T-helper 2 cell (primary cell): ENCODE measurements at regions not wholly inside any gene's neighbourhood (a gene's known extent, or its start where the extent isn't known, plus 50 kb on each side); places are given as distances from the start of the nearest gene placed in this dataset.

Source experiments
- DNase-seq, 5 experiments: peaks; one replicate each; pipeline versions ENCODE4 v3.0.0 to v3.0.0-alpha.2; 2012 to 2022

DNA sequence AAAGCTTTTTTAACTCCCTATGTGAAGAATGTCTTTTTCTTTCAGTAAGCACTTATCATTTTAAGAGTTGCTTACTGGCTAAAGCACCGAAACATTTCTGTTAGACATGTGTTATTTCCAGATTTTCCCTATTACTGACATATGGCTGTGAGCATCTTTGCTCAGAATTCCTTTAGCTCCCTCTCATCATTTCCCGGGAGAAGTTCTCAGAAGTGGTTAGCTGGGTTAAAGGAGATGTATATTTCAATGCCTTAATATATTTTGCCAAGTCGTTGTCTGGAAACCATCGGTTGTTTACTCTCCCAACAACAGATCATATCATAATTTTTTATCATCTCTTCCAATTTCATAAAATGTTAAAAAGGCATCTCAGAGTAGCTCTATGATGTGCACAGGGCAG is 396.5 kb downstream of the OCA2 start:
- no peak for DNase-seq

DNA sequence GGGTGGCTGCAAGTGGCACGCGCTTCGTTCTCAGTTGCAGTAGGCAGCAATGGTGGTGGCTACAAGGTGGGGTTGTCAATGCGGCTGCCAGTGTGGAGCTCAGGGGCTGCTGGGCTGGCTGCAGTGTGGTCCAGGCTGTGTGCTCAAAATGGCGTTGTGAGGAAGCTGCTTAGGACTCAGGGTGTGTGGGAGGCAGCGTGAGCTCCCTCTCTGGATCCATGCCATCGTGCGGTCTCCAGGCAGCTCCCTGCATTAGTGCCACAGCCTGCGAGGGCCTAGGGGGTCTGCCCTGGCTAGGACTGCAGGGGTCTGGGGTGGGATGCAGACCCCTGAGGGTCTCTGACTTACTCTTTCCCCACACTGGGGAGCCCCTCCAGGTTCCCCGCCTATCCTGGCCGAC is 397.2 kb downstream of the OCA2 start:
- no peak for DNase-seq

DNA sequence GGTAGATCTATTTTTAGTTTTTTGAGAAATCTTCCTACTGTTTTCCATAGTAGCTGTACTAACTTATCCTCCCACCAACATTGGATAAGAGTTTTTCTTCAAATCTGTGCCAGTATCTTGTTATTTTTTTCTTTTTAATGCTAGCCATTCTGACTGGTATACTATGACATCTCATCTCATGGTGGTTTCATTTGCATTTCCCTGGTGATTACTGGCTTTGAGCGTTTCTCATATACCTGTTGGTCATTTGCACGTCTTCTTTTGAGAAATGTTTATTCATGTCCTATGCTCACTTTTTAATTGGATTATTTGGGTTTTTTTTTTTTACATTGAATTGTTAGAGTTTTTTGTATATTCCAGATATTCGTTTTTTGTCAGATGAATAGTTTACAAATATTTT is 398.1 kb downstream of the OCA2 start:
- no peak for DNase-seq

DNA sequence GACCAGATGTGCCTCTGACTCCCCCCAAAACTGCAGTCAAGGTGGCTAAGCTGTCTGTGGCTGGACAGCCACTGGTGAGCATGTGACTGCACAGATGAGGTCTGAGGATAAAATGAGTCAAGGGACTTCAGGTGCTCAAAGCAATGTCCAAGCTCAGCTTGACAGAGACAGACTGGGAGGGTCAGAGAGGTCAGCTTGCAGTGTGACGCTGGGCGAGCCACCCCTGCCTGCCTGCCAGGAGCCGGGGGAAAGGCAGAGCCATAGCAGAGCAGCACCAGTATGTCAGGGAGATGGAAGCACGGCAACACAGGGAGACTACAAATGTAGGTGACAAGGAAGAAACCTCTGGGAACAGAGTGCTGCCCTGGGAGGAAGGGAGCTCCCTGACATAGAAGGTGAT is 399.4 kb downstream of the OCA2 start:
- DNase-seq = no peak

DNA sequence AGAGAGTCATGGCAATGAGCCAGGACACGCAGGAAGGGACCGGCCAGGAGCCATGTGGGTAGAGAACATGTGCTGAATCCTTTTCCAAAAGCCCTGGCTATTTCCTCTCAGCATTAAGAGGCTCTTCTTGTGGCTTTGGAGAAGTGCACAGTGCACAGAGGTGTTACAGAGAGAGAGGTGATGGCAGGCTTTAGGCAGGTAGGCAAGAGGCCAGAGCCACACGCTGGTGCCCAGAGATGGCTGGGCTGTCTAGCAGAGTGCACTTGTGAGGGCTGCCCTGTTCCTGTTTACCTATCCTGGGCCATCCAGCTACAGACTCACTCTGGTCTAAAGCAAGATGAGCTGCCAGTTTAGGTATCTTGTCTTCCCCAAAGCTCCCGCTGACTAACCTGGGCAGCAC is 402.6 kb downstream of the OCA2 start:
- DNase-seq = no peak

DNA sequence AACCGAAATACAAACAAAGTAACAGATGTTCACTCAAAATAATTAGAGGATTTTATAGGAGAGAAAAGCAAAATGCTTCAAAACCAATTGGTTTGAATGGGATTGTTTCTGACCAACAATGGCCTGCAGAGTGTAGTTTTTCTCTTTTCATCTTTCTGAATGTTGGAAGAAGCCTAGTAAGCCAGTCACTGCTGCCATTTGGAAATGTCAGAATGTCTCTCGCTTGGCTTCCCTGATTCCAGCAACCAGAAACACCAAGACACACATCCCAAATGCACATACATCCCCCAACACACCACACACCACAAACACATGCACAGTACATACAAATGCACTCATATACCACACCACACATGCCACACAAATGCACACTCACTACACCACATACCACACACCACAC is 403.4 kb downstream of the OCA2 start:
- no peak for DNase-seq

DNA sequence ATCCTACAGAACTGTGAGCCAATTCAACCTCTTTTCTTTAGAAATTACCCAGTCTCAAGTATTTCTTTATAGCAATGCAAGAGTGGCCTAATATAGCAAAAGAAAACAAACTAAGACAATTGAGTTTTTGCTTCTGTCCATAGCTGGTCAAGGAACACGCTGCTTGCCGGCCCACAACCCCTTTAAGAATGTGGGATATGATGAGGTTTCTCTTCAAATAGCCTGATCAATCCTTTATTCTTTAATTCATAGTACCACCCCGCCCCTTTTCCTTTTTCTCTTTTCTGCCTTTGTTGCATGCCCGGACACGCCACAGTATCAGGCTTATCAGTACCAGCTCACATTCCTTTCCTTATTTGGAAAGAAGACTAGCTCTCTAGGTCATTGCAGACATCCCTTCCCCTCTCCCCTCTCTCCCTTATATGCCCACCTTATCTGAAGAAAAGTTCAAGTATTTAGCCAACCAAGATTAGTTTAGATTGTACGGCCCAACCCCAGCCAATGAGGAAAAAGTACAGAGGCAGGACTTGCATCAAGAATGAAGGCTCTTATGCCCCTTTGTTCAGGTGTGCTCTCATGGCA is 404.5 kb downstream of the OCA2 start:
- no peak for DNase-seq

DNA sequence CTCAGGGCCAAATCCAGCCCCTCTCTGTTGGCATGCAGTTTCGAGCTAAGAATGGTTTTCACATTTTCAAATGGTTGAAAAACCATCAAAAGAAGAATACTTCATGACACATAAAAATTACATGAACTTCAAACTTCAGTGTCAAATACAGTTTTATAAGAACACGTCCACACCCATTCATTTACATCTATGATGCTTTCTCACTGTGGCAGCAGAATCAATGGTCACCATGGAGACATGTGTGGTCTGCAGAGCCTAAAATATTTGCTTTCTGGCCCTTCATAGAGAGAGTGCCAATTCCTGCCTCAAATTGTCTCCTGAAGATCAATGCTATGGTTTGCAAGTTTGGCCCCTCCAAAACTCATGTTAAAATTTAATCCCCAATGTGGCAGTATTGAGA is 405.8 kb downstream of the OCA2 start:
- no peak for DNase-seq

DNA sequence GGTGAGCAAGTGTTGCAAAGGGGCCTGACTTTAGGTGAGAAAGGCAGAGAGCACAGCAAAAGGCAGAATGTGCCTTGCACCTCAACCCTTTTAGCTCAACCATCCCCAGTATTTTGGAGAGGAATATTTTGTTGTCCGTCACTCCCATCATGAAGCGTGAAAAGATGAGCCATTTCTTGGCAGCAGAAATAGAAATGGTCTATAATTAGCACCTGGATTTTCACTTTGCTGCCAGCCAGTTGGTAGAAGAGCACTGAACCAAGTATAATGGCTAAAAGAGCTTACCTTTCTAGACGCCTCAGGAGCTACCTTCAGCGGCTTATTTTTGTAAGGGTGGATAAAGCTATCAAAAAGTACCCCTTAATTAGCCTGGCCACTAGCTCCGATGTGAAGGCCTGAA is 406.7 kb downstream of the OCA2 start:
- no peak for DNase-seq

DNA sequence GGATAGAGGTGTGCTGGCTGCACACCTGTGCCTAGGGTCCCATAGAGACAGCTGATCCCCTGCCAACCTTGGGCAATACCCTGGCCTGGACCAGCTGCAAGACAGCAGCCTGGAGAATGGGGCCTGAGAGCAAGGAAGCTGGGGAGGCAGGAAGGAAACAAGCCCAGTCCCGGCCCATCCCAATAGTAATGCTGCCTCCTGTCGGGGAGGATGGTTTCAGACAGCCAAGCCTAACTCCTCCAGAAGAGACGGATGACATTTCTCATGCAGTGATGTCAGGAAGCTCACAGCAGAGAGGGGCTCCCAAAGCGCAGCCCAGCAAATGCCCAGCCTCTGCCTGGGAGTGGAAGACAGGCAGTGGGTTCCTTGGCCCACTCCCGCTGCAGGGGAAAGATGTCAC is 408.8 kb downstream of the OCA2 start:
- no peak for DNase-seq

DNA sequence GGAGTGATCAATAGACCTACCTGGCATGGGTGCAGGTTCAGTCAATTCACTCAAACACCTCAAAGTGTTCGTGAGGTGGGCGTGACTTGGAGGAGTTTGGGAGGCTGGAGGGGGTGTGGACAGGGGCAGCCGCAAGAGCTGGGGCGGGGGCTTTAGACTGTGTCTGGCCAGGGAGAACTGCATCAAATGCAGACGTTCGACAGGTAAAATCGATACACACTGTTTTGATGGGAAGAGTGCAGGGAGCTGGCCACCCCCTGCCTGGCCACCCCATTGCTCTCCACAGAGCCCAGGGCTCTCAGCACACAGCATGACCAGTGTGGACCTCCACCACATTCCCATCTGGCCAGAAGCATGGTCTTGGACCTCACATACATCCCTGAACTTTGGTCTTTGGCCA is 412.1 kb downstream of the OCA2 start:
- DNase-seq = no peak

DNA sequence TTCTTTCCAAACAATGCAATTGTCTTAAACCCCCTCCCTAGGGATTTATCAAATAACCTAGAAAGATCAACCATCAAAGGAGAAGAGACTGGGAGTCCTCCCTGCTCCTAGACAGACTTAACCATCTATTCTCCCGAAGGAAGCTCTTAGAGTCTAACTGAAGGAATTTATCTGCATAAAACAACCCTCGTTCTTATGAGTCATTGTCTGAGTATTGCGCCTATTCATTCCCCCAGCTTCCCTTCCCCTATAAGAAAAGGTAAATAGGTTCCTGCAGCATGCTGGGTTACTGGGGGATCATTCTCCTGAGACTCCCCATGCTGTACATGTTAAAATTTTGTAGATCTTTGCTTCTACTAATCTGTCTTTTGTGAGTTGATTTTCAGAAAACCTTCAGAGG is 412.7 kb downstream of the OCA2 start:
- no peak for DNase-seq

DNA sequence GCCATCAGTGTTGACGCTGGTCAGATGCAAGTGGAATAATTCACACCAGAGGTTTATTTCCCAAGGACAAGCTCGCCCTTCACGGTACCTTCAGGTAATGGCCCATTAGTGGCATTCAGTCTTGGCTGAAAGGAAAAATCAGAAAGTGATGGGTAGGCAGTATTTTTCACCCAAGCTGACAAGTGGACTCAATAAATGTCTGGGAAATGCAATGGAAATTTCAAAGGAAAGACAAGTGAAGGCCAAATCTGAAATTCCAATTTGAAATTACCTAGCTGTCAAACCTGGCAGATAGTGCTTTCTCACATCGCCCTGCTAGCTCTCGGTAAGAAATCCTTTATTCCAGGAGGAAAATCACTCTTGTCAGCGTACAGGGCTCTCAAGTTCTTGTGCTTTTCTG is 413.5 kb downstream of the OCA2 start:
- no peak for DNase-seq

DNA sequence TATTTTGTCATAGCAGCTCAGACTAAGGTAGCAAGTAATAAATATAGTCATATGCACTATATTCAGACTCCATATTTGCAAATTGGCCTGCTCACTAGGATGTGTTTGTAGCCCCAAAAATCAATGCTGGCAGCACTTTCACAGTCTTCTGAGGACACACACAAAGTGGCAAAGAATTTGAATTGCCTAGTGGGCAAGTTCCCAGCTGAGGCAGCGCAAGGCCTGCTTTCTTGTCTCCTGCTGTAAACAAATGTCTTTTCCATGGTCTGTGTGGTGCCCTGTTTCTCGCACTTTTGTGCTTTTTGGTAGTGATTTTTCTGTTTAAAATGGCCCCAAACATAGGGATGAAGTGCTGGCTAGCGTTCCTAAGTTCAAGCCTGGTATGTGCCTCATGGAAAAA is 416.0 kb downstream of the OCA2 start:
- DNase-seq = no peak

DNA sequence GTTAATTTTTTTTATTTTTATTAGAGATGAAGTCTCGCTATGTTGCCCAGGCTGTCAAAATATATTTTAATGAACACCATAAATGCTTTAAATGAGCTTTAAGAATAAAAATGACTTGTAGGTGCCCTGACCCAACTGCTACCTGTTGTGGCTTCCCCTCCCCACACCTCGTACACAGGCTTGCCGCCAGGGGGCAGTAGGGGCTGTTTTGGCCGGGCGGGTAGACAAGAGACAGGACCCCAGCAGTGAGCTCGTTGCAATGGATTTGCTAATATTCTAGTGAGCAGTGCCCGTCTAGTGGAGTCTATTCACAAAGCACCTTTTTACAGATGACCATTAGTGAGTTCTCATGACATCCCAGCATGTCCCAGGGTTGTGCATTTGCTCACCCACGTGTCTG is 418.1 kb downstream of the OCA2 start:
- DNase-seq = no peak

DNA sequence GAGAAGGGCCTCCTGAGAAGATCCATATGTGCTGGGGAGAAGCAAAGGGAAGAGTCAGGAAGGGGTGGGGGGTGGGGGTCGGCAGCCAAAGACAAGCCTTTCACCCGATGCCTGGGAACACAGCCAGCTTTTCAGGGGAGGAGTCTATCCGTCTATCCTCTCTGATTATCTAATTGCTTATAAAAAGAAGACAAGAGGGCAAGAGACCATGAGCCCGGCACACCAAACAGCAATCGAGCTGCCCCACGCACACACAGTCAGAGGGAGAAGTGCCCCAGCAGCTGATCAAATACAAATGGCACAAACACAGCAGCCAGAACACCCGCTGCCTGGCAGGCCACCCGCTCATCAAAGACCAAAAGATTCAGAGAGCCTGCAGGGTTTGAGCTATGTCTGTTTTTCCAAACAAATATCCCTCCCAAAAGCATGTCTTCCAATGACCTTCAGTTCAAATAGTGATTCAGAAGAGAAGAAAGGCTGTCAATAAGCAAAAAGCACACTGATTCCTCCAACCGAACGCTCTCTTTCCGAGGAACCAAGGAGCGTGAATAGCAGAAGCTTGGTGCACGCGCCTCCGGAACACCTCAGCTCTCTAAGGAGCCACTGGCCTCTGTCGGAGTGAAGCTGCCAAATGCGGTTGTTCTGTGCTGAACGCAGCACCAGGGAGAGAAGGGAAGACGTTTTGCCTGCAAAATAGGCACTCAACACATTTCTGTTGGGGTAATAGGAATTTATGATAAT is 419.2 kb downstream of the OCA2 start:
- DNase-seq = no peak

DNA sequence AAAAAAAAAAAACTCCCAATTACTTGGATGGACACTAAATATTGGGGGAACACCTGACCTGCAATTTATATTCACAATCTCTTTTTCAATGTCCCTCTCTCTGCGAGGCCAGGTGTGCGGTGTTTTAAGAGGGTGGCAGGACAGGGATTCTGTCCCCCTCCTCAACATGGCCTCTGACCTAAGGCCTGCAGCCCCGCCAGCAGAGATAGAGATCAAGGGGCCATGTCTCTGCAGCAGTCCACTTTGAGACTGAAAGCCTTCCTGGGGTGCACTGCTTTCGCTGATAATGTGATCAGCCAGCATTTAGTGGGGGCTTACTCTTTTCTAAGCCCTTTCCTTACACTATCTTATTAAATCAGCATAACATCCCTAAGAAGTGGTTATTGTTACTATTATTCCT is 419.9 kb downstream of the OCA2 start:
- no peak for DNase-seq

DNA sequence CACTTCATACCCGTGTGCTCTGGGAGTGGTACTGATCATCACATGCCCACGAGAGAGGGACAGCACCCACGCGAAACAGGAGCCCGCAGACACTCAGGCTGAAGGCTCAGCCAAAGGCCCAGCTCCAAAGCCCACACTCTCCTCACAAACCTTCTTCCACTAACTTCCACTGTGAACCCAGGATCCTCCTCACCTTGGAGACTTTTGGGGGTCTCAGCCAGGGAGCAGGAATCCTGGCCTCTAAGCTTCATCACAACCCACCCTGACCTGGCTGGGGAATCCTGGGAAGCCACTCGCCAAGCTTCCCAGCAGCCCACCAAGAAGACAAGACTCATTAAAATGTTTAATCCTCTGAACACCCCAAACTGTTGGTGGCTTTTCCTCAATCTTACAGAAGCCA is 421.2 kb downstream of the OCA2 start:
- no peak for DNase-seq

DNA sequence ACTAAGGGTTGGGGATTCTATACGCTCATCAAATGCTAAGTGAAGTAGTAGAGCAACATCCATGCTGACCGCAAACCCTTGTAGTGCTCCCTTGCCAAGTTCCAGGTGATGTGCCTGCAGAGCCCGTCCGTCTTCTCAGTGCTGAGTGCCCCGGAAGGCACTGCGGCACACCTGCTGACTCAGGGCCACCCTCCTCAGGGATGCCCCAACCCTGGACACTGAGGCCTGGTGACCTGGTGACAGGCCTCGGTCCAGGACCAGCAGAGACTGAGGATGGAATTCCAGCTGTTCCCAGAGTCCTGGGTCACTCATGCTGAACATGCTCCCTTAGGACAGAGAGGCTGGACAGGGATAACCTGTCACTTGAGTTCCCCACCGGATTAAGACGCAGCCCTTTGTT is 422.5 kb downstream of the OCA2 start:
- DNase-seq = no peak

DNA sequence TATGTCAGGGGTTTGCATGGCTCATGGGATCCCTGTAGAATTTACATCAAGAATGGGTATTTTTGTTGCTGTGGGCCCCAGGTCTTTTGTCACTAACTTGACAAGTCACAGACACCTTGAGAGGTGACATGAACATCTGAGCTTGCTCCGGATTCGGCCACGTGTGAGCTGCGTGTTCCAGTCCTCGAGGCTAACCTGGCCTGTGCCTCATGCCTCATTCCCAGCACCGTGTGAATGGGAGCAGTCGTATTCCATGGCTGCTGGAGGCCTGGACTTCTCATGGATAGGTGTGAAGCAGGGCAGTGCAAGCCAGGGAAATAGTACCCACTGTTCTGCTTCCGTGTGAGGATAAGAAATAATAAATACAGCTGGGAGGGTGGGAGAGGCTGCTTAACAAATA is 423.5 kb downstream of the OCA2 start:
- no peak for DNase-seq

DNA sequence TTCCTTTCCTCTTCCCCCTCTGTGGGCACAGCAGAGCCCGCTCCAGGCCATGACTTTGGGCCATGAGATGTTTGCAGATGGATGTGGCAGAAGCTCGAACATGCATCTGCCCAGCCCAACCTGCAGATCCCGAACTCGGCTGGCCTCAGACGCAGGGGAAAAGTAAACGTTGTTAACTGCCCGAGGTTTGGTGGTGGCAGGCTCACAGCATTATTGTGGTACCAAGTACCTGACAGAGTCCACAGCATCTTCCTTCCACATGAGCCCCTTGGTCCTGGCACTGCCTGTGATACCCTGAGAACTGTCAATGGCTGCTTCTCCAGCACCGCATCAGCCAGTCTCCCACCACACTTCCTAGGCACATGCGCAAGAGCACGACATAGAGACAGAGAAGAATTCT is 424.3 kb downstream of the OCA2 start:
- DNase-seq = no peak

DNA sequence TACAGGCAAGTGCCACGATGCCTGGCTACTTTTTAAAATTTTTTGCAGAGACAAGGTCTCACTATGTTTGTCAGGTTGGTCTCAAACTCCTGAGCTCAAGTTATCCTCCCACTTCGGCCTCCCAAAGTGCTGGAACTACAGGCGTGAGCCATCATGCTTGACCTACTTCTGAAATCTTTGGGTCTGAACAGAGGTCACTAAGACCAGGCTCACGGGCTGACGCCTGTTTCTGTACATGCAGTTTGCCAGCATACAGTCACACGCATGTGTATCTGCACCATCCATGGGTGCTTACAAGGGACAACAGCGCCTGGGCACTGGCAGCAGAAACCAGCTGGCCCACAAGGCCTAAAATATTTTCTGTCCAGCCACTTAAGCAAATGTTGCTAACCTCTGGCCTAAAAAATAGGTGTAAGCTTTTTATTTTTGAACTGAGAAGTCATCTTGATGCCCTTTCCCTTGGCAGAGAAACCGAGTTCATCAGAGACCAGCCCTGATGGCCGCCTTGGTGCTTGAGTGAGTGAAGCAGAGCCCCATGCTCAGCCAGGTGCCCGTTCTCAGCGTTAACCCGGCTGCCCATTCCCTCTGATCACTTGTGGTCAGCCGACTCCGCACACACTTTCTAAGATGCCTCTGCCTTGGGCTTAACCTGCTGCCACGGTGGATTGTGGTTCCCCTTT is 425.2 kb downstream of the OCA2 start:
- DNase-seq = no peak

DNA sequence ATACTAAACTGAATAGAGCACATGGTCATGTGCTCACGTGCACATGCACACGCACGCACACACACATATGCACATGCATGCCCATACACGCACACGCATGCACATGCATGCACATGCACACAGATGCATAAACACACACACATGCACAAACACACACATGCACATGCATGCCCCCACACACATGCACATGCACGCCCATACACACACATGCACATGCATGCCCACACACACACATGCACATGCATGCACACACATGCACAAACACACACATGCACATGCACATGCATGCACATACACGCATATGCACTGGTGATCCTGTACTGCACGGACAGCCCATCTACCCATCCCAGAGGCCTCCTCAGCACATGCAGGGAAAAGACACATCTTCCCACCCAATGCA is 426.6 kb downstream of the OCA2 start:
- DNase-seq = no peak

DNA sequence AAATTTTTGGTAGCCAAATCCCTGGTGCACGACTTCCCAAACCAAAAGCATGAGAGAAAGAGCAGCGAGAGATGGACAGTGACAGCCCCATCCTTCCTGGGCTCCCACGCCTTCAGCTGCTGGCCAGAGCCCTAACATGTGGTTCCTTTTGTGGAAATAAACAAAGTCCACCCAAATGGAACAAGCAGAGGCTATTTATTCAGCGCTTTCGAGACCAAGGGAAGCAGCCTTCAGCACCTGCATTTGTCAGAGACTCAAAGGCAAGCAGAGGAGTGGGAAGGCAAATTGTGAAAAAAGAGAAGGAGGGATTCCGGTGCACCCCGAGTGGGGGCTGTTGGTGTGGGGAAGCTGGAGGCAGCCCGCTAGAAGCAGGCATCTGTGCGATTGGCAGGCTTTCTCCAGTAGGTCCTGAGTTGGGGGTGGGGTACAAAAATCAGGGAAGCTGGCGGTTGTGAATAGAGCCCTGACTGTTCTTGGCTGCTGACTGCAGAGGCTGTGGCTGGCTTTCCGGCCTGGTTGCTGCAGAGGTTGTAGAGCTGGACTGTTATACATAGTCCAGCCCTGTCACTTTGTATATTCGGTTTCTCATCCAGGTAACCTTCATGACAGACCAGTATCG is 427.2 kb downstream of the OCA2 start:
- no peak for DNase-seq
